CD4-positive, alpha-beta T cell (primary cell): ENCODE measurements at regions not wholly inside any gene's neighbourhood (a gene's known extent, or its start where the extent isn't known, plus 50 kb on each side); places are given as distances from the start of the nearest gene placed in this dataset.

Experiments
- ATAC-seq: fragments of 200-7000 bp; cut with Tn5 transposase; one replicate; pipeline ENCODE4 v1.10.0; 2022; ENCODE audit warnings: mild to moderate bottlenecking; ENCODE audit not compliant: poor library complexity
- CTCF ChIA-PET: fragments of 350-600 bp; sonication (Branson Sonifier 250); formaldehyde crosslinking; loops from one replicate; lab custom pipeline; 2021; ENCODE audit warnings: antibody characterized with exemption, inconsistent platforms; lab: Charles Lee
- POLR2A ChIA-PET: fragments of 350-600 bp; sonication (Branson Sonifier 250); formaldehyde crosslinking; loops from one replicate; lab custom pipeline; 2021; ENCODE audit warnings: antibody characterized with exemption, inconsistent platforms; lab: Charles Lee
- DNase-seq, 14 experiments: peaks; one replicate each; pipeline ENCODE4 v3.0.0-alpha.2; 2013 to 2020; ENCODE audit warnings: mixed read lengths in 2 of 14
- H3K27ac ChIP-seq, 2 donors: one replicate each; pipeline versions ENCODE4 v1.5.1 to v1.7.0; 2013; ENCODE audit warnings: low read length in 2 of 2, low read depth in 1 of 2, mild to moderate bottlenecking in 1 of 2
- H3K27me3 ChIP-seq, 2 experiments: 1 replicate in 1 of 2; 2 replicates in 1 of 2; pipeline versions ENCODE4 v1.6.1 to v1.7.0; 2013; ENCODE audit warnings: low read length in 2 of 2, control low read depth in 1 of 2, mild to moderate bottlenecking in 1 of 2, moderate library complexity in 1 of 2; ENCODE audit not compliant: insufficient read depth in 2 of 2, control insufficient read depth in 1 of 2
- H3K36me3 ChIP-seq: one replicate; pipeline ENCODE4 v1.6.1; 2013; ENCODE audit warnings: low read length, control low read depth; ENCODE audit not compliant: insufficient read depth
- H3K4me1 ChIP-seq: one replicate; pipeline ENCODE4 v1.6.1; 2013; ENCODE audit warnings: low read length, control low read depth; ENCODE audit not compliant: insufficient read depth
- H3K4me3 ChIP-seq: one replicate; pipeline ENCODE4 v1.5.1; 2013; ENCODE audit warnings: mild to moderate bottlenecking, low read length, moderate library complexity
- H3K9me3 ChIP-seq, 2 experiments: 1 replicate in 1 of 2; 2 replicates in 1 of 2; pipeline versions ENCODE4 v1.6.1 to v1.7.0; 2013; ENCODE audit warnings: low read length in 2 of 2, mild to moderate bottlenecking in 2 of 2, control low read depth in 1 of 2, moderate library complexity in 1 of 2; ENCODE audit not compliant: control insufficient read depth in 1 of 2, insufficient read depth in 1 of 2
- H3K27ac Mint-ChIP-seq: one replicate; pipeline ENCODE4 v1.8.0; 2020; ENCODE audit warnings: mixed read lengths
- H3K27me3 Mint-ChIP-seq: one replicate; pipeline ENCODE4 v1.8.0; 2021; ENCODE audit warnings: mixed read lengths
- H3K36me3 Mint-ChIP-seq: one replicate; pipeline ENCODE4 v1.8.0; 2021; ENCODE audit warnings: low read depth, mixed read lengths
- H3K4me1 Mint-ChIP-seq: one replicate; pipeline ENCODE4 v1.8.0; 2021; ENCODE audit warnings: low read depth, mixed read lengths
- H3K4me3 Mint-ChIP-seq: one replicate; pipeline ENCODE4 v1.8.0; 2020; ENCODE audit warnings: mild to moderate bottlenecking, mixed read lengths
- H3K9me3 Mint-ChIP-seq: one replicate; pipeline ENCODE4 v1.8.0; 2020; ENCODE audit warnings: mixed read lengths
- CTCF ChIP-seq: fragments of 200-600 bp; IDR thresholded peaks from one replicate; pipeline ENCODE4 v1.8.0; 2022; ENCODE audit warnings: antibody characterized with exemption, mild to moderate bottlenecking
- intact Hi-C, 2 experiments: fragments of 100-400 bp; cut with DNase I in 1 of 2; cut with micrococcal nuclease in 1 of 2; formaldehyde crosslinking; loops; one replicate each; pipeline versions ENCODE4 v1.15.1 to v1.9.0; 2023 to 2025; cut with DNase I, micrococcal nuclease

- no peaks in the 10 kb centered on the region for H3K36me3 Mint-ChIP-seq
- ATAC-seq, result no peak
- no peaks in the 10 kb centered on the region for H3K27me3 ChIP-seq
- POLR2A ChIA-PET, result no interaction called here
- no peak for DNase-seq
- intact Hi-C loops, result no loop called here
- no peak for TF ChIP-seq CTCF
- H3K27ac Mint-ChIP-seq, result no peak overlapping the region
- no peak overlapping the region for H3K4me3 Mint-ChIP-seq
- H3K9me3 Mint-ChIP-seq, result no peaks in the 10 kb centered on the region
- no peak overlapping the region for H3K27ac ChIP-seq
- H3K4me1 Mint-ChIP-seq, result no peaks in the 10 kb centered on the region
- H3K4me3 ChIP-seq, result no peak overlapping the region
- CTCF ChIA-PET, result no interaction called here
- no peaks in the 10 kb centered on the region for H3K4me1 ChIP-seq
- no peaks in the 10 kb centered on the region for H3K27me3 Mint-ChIP-seq
- no peaks in the 10 kb centered on the region for H3K9me3 ChIP-seq
- H3K36me3 ChIP-seq, result no peaks in the 10 kb centered on the region
Measured at GRCh38 chr4:140316799-140317198, 56.6 kb upstream of the SCOC start.

DNA sequence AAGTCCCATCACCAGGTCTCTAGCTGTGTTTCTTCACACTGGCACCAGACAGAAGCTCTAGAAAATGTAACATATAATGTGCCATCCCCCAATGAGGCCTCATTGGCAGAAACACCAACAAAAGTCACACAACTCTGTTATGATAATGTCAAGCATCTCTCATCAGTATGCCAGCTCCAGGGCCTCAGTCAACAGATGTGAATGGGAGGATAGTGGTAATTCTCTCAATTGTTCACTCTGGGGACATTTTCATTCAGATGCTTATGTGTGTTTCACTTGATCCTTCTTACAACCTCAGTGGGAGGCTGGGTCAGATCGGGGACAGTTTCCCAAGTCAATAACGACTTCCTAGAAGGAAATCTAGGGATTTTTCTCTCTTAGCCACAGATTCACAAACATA, 57.5 kb upstream of the SCOC start:
- Histone ChIP-seq H3K27me3 (no peaks in the 10 kb centered on the region), H3K9me3 (no peaks in the 10 kb centered on the region), H3K4me3 (no peak overlapping the region), H3K4me1 (no peaks in the 10 kb centered on the region), H3K27ac (no peak overlapping the region), H3K36me3 (no peaks in the 10 kb centered on the region)
- H3K9me3 Mint-ChIP-seq, result no peaks in the 10 kb centered on the region
- H3K4me3 Mint-ChIP-seq, result no peak overlapping the region
- no peaks in the 10 kb centered on the region for H3K4me1 Mint-ChIP-seq
- DNase-seq (no peak), ATAC-seq (no peak)
- H3K27me3 Mint-ChIP-seq, result no peaks in the 10 kb centered on the region
- CTCF ChIA-PET, result no interaction called here
- POLR2A ChIA-PET, result interaction anchor here (0.6 kb wide), 1 partner anchor 1338 kb away, joined by 3 read pairs; no protein-coding TSS in a partner anchor
- H3K36me3 Mint-ChIP-seq, result no peaks in the 10 kb centered on the region
- TF ChIP-seq CTCF, result no peak
- intact Hi-C loops, result no loop called here
- H3K27ac Mint-ChIP-seq, result no peak overlapping the region

DNA sequence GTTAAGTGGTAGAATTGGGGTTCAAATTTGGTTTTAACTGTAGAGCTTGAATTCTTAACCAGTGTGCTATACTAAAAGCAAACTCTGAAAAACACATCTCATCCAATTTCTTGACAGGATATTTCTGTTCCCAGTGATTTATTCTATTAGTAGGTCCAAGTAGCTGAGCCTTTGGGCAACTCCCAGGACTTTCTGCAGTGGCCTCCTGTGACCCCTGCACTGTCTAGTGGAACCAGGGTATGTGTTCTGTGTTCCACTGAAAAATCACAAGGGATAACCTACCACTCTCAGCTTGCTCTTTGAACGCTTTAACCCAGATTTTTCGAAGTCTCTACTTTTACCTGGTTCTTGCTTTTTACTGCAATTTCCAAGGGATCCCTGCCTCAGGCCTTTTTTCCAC, 58.0 kb upstream of the SCOC start:
- no peak for TF ChIP-seq CTCF
- Mint-ChIP-seq H3K9me3 (no peaks in the 10 kb centered on the region), H3K4me1 (no peaks in the 10 kb centered on the region), H3K36me3 (no peaks in the 10 kb centered on the region), H3K27me3 (no peaks in the 10 kb centered on the region), H3K27ac (no peak overlapping the region), H3K4me3 (no peak overlapping the region)
- no peak overlapping the region for H3K4me3 ChIP-seq
- POLR2A ChIA-PET, result no interaction called here
- ATAC-seq (no peak), DNase-seq (no peak)
- CTCF ChIA-PET, result no interaction called here
- no peaks in the 10 kb centered on the region for H3K4me1 ChIP-seq
- H3K9me3 ChIP-seq, result no peaks in the 10 kb centered on the region
- intact Hi-C loops, result no loop called here
- H3K27me3 ChIP-seq, result no peaks in the 10 kb centered on the region
- no peaks in the 10 kb centered on the region for H3K36me3 ChIP-seq
- H3K27ac ChIP-seq, result no peak overlapping the region
